ACC112 (cell line): ENCODE measurements at regions not wholly inside any gene's neighbourhood (a gene's known extent, or its start where the extent isn't known, plus 50 kb on each side); places are given as distances from the start of the nearest gene placed in this dataset.

Experiments
- H2AFZ ChIP-seq: fragments of 200-600 bp; sonication (generic); one replicate; pipeline ENCODE4 v1.6.0; 2017; ENCODE audit warnings: antibody characterized with exemption, low read length; ENCODE audit not compliant: unreplicated experiment
- H3K27ac ChIP-seq: fragments of 200-600 bp; sonication (generic); 2 replicates; pipeline ENCODE4 v1.5.1; 2014; ENCODE audit warnings: low read depth, mild to moderate bottlenecking, antibody characterized with exemption, low read length, moderate library complexity
- H3K27me3 ChIP-seq: fragments of 200-600 bp; sonication (generic); 2 replicates; pipeline ENCODE4 v1.6.1; 2014; ENCODE audit warnings: mild to moderate bottlenecking, antibody characterized with exemption, low read length, moderate library complexity, mixed read lengths; ENCODE audit not compliant: insufficient read depth
- H3K36me3 ChIP-seq: fragments of 200-600 bp; sonication (generic); 2 replicates; pipeline ENCODE4 v1.6.1; 2016; ENCODE audit warnings: mild to moderate bottlenecking, antibody characterized with exemption, low read length, moderate library complexity, mixed read lengths; ENCODE audit not compliant: insufficient read depth
- H3K4me1 ChIP-seq: fragments of 200-600 bp; sonication (generic); one replicate; pipeline ENCODE4 v1.6.1; 2016; ENCODE audit warnings: low read length, mixed read lengths; ENCODE audit not compliant: insufficient read depth, unreplicated experiment, control insufficient read depth
- H3K4me3 ChIP-seq: fragments of 200-600 bp; sonication (generic); 2 replicates; pipeline ENCODE4 v1.5.1; 2014; ENCODE audit warnings: mild to moderate bottlenecking, low read depth, low read length
- H3K79me2 ChIP-seq: fragments of 200-600 bp; sonication (generic); one replicate; pipeline ENCODE4 v1.6.0; 2016; ENCODE audit warnings: low read length; ENCODE audit not compliant: control insufficient read depth, unreplicated experiment, insufficient read depth

- H3K27me3 ChIP-seq, result no peaks in the 10 kb centered on the region
- H3K79me2 ChIP-seq, result no peaks in the 10 kb centered on the region
- no peaks in the 10 kb centered on the region for H3K36me3 ChIP-seq
- H3K4me3 ChIP-seq, result no peak overlapping the region
- no peaks in the 10 kb centered on the region for H3K4me1 ChIP-seq
- no peak overlapping the region for H2AFZ ChIP-seq
- no peak overlapping the region for H3K27ac ChIP-seq
Measured at GRCh38 chr2:107361751-107362381, 464.8 kb upstream of the RGPD4 start.

DNA sequence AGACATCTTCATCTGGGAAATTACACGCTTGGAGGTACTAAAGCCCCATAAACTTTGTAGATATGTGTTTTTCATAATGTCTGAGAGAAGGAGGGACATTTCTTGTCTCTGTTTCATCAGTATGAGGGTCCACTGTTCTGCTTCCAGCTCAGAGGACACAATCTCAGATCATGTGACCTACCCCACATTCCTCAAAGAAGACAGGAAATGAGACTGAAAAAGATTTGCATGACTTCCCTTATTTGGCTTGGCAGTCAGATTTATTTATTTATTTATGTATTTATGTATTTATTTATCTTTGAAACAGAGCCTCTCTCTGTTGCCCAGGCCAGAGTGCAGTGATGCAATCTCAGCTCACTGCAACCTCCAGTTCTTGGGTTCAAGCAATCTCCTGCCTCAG, 463.7 kb upstream of the RGPD4 start:
- H3K79me2 ChIP-seq, result no peaks in the 10 kb centered on the region
- H3K27me3 ChIP-seq, result no peaks in the 10 kb centered on the region
- H3K4me3 ChIP-seq, result no peak overlapping the region
- H3K4me1 ChIP-seq, result no peaks in the 10 kb centered on the region
- H3K36me3 ChIP-seq, result no peaks in the 10 kb centered on the region
- H3K27ac ChIP-seq, result no peak overlapping the region
- H2AFZ ChIP-seq, result no peak overlapping the region

- no peaks in the 10 kb centered on the region for H3K36me3 ChIP-seq
- no peaks in the 10 kb centered on the region for H3K79me2 ChIP-seq
- no peaks in the 10 kb centered on the region for H3K4me1 ChIP-seq
- no peak overlapping the region for H3K4me3 ChIP-seq
- H3K27ac ChIP-seq, result no peak overlapping the region
- no peaks in the 10 kb centered on the region for H3K27me3 ChIP-seq
- H2AFZ ChIP-seq, result no peak overlapping the region
Measured at GRCh38 chr2:107363806-107364205, 462.9 kb upstream of the RGPD4 start.

GRCh38 chr2:107364361-107364950, 462.2 kb upstream of the RGPD4 start:
- Histone ChIP-seq H3K4me1 (no peaks in the 10 kb centered on the region), H3K36me3 (no peaks in the 10 kb centered on the region), H3K27ac (no peak overlapping the region), H3K79me2 (no peaks in the 10 kb centered on the region), H2AFZ (no peak overlapping the region), H3K4me3 (no peak overlapping the region), H3K27me3 (no peaks in the 10 kb centered on the region)

GRCh38 chr2:107374249-107374648, 452.4 kb upstream of the RGPD4 start:
- H3K27ac ChIP-seq, result no peak overlapping the region
- no peaks in the 10 kb centered on the region for H3K79me2 ChIP-seq
- no peak overlapping the region for H3K4me3 ChIP-seq
- no peaks in the 10 kb centered on the region for H3K27me3 ChIP-seq
- no peaks in the 10 kb centered on the region for H3K36me3 ChIP-seq
- H2AFZ ChIP-seq, result no peak overlapping the region
- H3K4me1 ChIP-seq, result no peaks in the 10 kb centered on the region

DNA sequence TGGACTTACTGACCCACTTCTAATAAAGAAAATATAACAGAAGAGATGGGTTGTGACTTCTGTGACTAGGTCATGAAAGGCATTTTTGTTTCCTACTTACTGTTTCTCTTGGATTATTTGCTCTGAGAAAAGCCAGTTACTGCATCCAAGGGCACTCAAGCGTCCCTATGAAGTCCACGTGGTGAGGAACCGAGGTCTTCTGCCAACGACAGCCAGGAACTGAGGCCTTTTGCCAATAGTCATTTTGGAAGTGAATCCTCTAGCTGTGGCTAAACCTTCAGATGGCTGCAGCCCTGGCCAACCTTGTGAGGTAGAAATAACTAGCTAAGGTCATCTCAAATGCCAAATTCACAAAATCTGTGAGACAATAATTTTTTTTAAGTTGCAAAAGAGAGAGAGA, 449.8 kb upstream of the RGPD4 start:
- H3K4me1 ChIP-seq, result no peaks in the 10 kb centered on the region
- H3K79me2 ChIP-seq, result no peaks in the 10 kb centered on the region
- no peaks in the 10 kb centered on the region for H3K36me3 ChIP-seq
- H3K27ac ChIP-seq, result no peak overlapping the region
- H3K4me3 ChIP-seq, result no peak overlapping the region
- no peak overlapping the region for H2AFZ ChIP-seq
- no peaks in the 10 kb centered on the region for H3K27me3 ChIP-seq

DNA sequence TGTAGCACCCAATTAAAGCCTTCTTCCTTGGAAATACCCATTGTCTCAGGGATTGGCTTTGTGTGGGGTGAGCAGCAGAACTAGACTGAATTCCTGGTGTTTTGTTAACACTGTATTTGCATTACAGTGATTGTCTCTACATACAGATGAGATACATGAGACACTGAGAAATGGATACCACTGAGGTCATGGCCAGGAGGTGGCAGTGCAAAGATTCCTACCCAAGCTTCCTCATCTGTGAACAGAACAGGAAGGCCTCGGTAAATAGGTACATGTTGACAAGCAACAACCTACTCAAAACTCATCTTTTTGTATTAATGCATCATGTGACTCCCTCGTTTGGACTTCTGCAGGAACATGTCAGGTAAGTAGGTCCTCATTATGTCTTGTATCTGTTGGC, 445.8 kb upstream of the RGPD4 start:
- no peak overlapping the region for H3K4me3 ChIP-seq
- H2AFZ ChIP-seq, result no peak overlapping the region
- no peak overlapping the region for H3K27ac ChIP-seq
- no peaks in the 10 kb centered on the region for H3K79me2 ChIP-seq
- H3K36me3 ChIP-seq, result no peaks in the 10 kb centered on the region
- no peaks in the 10 kb centered on the region for H3K4me1 ChIP-seq
- H3K27me3 ChIP-seq, result no peaks in the 10 kb centered on the region

DNA sequence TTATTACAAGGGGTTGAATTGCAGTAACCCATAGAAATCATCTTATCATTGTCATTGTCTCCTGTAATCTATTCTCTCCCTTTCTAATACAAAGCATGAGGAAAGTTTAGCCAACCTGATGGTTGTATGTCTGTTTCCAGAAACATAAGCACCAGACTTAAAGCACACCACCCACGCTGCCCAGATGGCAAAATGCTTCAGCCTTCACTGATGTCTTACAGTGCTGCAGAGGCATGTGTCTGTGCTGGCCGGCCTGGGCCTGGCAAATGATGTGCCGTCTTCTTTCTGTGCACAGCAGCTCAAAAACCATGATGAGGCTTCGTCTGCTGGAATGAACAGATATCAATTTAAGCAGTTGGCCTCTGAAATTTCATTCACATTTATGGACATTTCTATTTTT, 443.0 kb upstream of the RGPD4 start:
- Histone ChIP-seq H3K4me3 (no peak overlapping the region), H3K4me1 (no peaks in the 10 kb centered on the region), H2AFZ (no peak overlapping the region), H3K36me3 (no peaks in the 10 kb centered on the region), H3K27ac (no peak overlapping the region), H3K27me3 (no peaks in the 10 kb centered on the region), H3K79me2 (no peaks in the 10 kb centered on the region)

DNA sequence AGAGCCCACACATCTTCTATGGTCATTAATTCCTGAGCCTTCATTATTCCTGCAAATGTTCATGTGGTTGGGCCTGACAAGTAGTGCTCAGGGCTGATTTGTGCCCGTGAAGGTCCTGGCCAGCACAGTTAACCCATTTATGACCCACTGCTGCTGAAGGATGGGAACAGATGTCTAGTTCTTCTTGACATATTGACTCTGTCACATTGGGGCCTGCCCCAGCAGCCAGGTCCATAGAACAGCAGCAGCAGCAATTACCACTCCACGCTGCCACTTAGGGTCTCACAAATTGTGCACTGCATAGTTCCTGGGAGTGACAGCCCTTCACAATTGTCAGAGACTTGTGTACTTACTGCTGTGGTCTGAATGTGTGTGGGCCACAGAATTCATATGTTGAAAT, 442.3 kb upstream of the RGPD4 start:
- no peak overlapping the region for H2AFZ ChIP-seq
- no peaks in the 10 kb centered on the region for H3K36me3 ChIP-seq
- no peaks in the 10 kb centered on the region for H3K4me1 ChIP-seq
- H3K4me3 ChIP-seq, result no peak overlapping the region
- no peak overlapping the region for H3K27ac ChIP-seq
- H3K79me2 ChIP-seq, result no peaks in the 10 kb centered on the region
- H3K27me3 ChIP-seq, result no peaks in the 10 kb centered on the region

DNA sequence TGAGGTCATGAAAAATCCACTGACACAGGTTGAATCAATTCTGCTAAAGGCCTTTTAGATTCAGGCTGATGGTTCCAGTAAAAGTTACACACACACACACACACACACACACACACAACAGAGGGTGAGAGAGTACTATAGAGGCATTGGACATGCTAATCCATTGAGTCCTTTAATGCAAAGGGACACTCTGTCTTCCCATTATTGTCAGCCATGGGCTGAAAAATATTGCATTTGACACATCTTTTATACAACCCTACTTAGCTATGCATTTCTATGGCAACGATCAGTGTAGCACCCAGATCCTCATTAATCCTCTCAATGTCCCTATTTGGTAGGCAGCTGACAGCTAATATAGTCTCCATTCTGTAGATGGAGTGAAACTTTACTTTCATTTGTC, 440.8 kb upstream of the RGPD4 start:
- H3K79me2 ChIP-seq, result no peaks in the 10 kb centered on the region
- no peak overlapping the region for H2AFZ ChIP-seq
- H3K27me3 ChIP-seq, result no peaks in the 10 kb centered on the region
- H3K36me3 ChIP-seq, result no peaks in the 10 kb centered on the region
- no peaks in the 10 kb centered on the region for H3K4me1 ChIP-seq
- no peak overlapping the region for H3K27ac ChIP-seq
- no peak overlapping the region for H3K4me3 ChIP-seq

DNA sequence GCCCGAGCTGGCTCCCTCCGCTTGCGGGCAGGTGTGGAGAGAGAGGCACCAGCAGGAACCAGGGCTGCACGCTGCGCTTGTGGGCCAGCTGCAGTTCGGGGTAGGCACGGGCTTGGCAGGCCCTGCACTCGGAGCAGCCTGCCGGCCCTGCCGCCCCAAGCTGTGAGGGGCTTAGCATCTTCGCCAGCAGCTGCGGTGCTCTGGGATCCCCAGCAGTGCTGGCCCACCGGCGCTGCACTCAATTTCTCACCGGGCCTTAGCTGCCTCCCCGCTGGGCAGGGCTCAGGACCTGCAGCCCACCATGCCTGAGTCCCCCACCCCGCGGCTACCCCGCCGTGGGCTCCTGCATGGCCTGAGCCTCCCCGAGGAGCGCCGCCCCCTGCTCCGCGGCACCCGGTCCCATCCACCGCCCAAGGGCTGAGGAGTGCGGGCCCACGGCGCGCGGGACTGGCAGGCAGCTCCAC, 434.4 kb upstream of the RGPD4 start:
- Histone ChIP-seq H2AFZ (no peak overlapping the region), H3K4me3 (no peak overlapping the region)

More for the DNA sequence above, 434.4 kb upstream of the RGPD4 start:
- Histone ChIP-seq H3K36me3 (no peaks in the 10 kb centered on the region), H3K4me1 (no peaks in the 10 kb centered on the region), H3K27me3 (no peaks in the 10 kb centered on the region), H3K27ac (no peak overlapping the region), H3K79me2 (no peaks in the 10 kb centered on the region)
